ENCODE measurements at regions not wholly inside any gene's neighbourhood (a gene's known extent, or its start where the extent isn't known, plus 50 kb on each side); places are given as distances from the start of the nearest gene placed in this dataset.

- ATAC-seq, result no peak
- CTCF ChIA-PET, result no interaction called here
- Histone ChIP-seq H3K4me1 (ENCODE audit: control insufficient read depth, insufficient read depth, low read length) (peaks cover 14% of the 10 kb centered on the region), H3K27me3 (ENCODE audit: control insufficient read depth, insufficient read depth, low read length) (no peaks in the 10 kb centered on the region), H3K4me3 (ENCODE audit: low read depth in 2 of 2, low read length in 2 of 2) (no peak overlapping the region), H3K27ac (ENCODE audit: low read length) (no peak overlapping the region), H3K9me3 (ENCODE audit: control insufficient read depth, insufficient read depth, low read depth, low read length) (no peaks in the 10 kb centered on the region), H3K36me3 (ENCODE audit: control insufficient read depth, insufficient read depth, low read length) (no peaks in the 10 kb centered on the region)
- intact Hi-C loops (cut with micrococcal nuclease; ENCODE audit: unreplicated experiment) (no loop called here), in situ Hi-C loops (cut with HindIII; ENCODE audit: low pct_unique_long_range_greater_than_20kb, low sequenced_read_pairs) (no loop called here)
- BruUV-seq (replicated peaks), result no TSS peak
- POLR2A ChIA-PET, result no interaction called here
- DNase-seq (ENCODE audit: low read depth, low spot score), result no peak
- TF ChIP-seq TCF7L2 (IDR thresholded peaks at IDR 0.05; ENCODE audit: low read depth, low read length), result no peak
- TF ChIP-seq CTCF (IDR thresholded peaks at IDR 0.05), result no peak
- no peak for TF ChIP-seq REST (IDR thresholded peaks at IDR 0.05; ENCODE audit: insufficient read depth in 1 of 2, low read depth in 2 of 2, low read length in 1 of 2)
- no peak for TF ChIP-seq SIN3A (IDR thresholded peaks at IDR 0.05; ENCODE audit: borderline replicate concordance, insufficient read depth, low read depth, low read length)
- no peak for TF ChIP-seq POLR2AphosphoS5 (IDR thresholded peaks at IDR 0.05; ENCODE audit: low read depth, low read length)
Observed at GRCh38 chr2:9750224-9751215, 92.8 kb upstream of the TAF1B start.

DNA sequence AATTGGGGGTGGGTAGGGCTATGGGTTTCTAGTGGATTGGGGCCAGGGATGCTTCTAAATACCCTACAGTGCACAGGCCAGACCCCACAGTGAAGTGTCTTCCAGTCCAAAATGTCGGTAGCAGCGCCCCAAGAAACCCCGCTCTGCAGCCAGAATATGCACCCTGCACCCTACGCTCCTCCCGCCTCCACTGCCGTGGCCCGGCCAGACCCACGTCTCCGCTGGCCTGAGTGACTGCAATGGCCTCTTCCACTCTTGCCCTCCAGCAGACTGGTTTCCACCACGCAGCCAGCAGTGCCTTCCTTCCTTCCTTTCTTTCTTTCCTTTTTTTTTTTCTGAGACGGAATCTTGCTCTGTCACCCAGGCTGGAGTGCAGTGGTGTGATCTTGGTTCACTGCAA, 91.4 kb upstream of the TAF1B start:
- no peak overlapping the region for H3K4me3 ChIP-seq (ENCODE audit: low read depth in 2 of 2, low read length in 2 of 2)
- in situ Hi-C loops (cut with HindIII; ENCODE audit: low pct_unique_long_range_greater_than_20kb, low sequenced_read_pairs), result no loop called here
- no TSS peak for BruUV-seq (replicated peaks)
- no peaks in the 10 kb centered on the region for H3K27me3 ChIP-seq (ENCODE audit: control insufficient read depth, insufficient read depth, low read length)
- ATAC-seq (no peak), DNase-seq (ENCODE audit: low read depth, low spot score) (no peak)
- no peaks in the 10 kb centered on the region for H3K9me3 ChIP-seq (ENCODE audit: control insufficient read depth, insufficient read depth, low read depth, low read length)
- ChIA-PET POLR2A (no interaction called here), CTCF (no interaction called here)
- H3K36me3 ChIP-seq (ENCODE audit: control insufficient read depth, insufficient read depth, low read length), result no peaks in the 10 kb centered on the region
- no peak overlapping the region for H3K27ac ChIP-seq (ENCODE audit: low read length)
- intact Hi-C loops (cut with micrococcal nuclease; ENCODE audit: unreplicated experiment), result no loop called here
- H3K4me1 ChIP-seq (ENCODE audit: control insufficient read depth, insufficient read depth, low read length), result peaks cover 14% of the 10 kb centered on the region
- TF ChIP-seq TCF7L2 (IDR thresholded peaks at IDR 0.05; ENCODE audit: low read depth, low read length) (no peak), SIN3A (IDR thresholded peaks at IDR 0.05; ENCODE audit: borderline replicate concordance, insufficient read depth, low read depth, low read length) (no peak), CTCF (IDR thresholded peaks at IDR 0.05) (no peak), POLR2AphosphoS5 (IDR thresholded peaks at IDR 0.05; ENCODE audit: low read depth, low read length) (no peak), REST (IDR thresholded peaks at IDR 0.05; ENCODE audit: insufficient read depth in 1 of 2, low read depth in 2 of 2, low read length in 1 of 2) (no peak)

Measured in Panc1 (cell line).